ENCODE measurements at regions not wholly inside any gene's neighbourhood (a gene's known extent, or its start where the extent isn't known, plus 50 kb on each side); places are given as distances from the start of the nearest gene placed in this dataset.

- Histone ChIP-seq H3K36me3 (replicated peaks in 1 of 2; ENCODE audit: insufficient read depth in 1 of 2, low read depth in 2 of 2) (no peaks in the 10 kb centered on the region), H3K4me1 (no peaks in the 10 kb centered on the region), H3K27ac (no peak overlapping the region), H3K4me3 (no peak overlapping the region), H3K27me3 (no peaks in the 10 kb centered on the region), H3K9me3 (no peaks in the 10 kb centered on the region)
- no peak for TF ChIP-seq CTCF (IDR thresholded peaks at IDR 0.05)
- no peak for TF ChIP-seq POLR2A (IDR thresholded peaks at IDR 0.05)
- DNase-seq (no peak), ATAC-seq (no peak)
- intact Hi-C loops (cut with DNase I) = no loop called here
- WGBS, 2 donors = 59 to 68% methylated on average over 3 of the region's 3 CpGs
These were observed 104.8 kb upstream of the NUDT7 start for GRCh38 chr16:77617553-77617952.

- Histone ChIP-seq H3K27me3 (no peaks in the 10 kb centered on the region), H3K36me3 (replicated peaks in 1 of 2; ENCODE audit: insufficient read depth in 1 of 2, low read depth in 2 of 2) (no peaks in the 10 kb centered on the region), H3K27ac (no peak overlapping the region), H3K4me3 (no peak overlapping the region), H3K9me3 (no peaks in the 10 kb centered on the region), H3K4me1 (no peaks in the 10 kb centered on the region)
- WGBS, 2 donors = 58 to 61% methylated on average over 5 of the region's 5 CpGs
- DNase-seq (no peak), ATAC-seq (no peak)
- TF ChIP-seq CTCF (IDR thresholded peaks at IDR 0.05) (no peak), POLR2A (IDR thresholded peaks at IDR 0.05) (no peak)
- intact Hi-C loops (cut with DNase I) = no loop called here
These were observed 104.3 kb upstream of the NUDT7 start for GRCh38 chr16:77617996-77618395.

- Histone ChIP-seq H3K36me3 (replicated peaks in 1 of 2; ENCODE audit: insufficient read depth in 1 of 2, low read depth in 2 of 2) (no peaks in the 10 kb centered on the region), H3K9me3 (no peaks in the 10 kb centered on the region), H3K27me3 (no peaks in the 10 kb centered on the region), H3K4me1 (no peaks in the 10 kb centered on the region), H3K27ac (no peak overlapping the region), H3K4me3 (no peak overlapping the region)
- WGBS, 2 donors = 54 to 70% methylated on average over 5 of the region's 5 CpGs
- intact Hi-C loops (cut with DNase I) = no loop called here
- TF ChIP-seq POLR2A (IDR thresholded peaks at IDR 0.05) (no peak), CTCF (IDR thresholded peaks at IDR 0.05) (no peak)
- ATAC-seq (no peak), DNase-seq (no peak)
These were observed 103.4 kb upstream of the NUDT7 start for GRCh38 chr16:77618951-77619350.

- DNase-seq = no peak
- Histone ChIP-seq H3K27me3 (no peaks in the 10 kb centered on the region), H3K9me3 (no peaks in the 10 kb centered on the region), H3K36me3 (replicated peaks in 1 of 2; ENCODE audit: insufficient read depth in 1 of 2, low read depth in 2 of 2) (no peaks in the 10 kb centered on the region), H3K4me1 (no peaks in the 10 kb centered on the region), H3K27ac (no peak overlapping the region), H3K4me3 (no peak overlapping the region)
- ATAC-seq = no peak
- WGBS, 2 donors = 73 to 74% methylated on average over 9 of the region's 9 CpGs
- intact Hi-C loops (cut with DNase I) = no loop called here
- TF ChIP-seq POLR2A (IDR thresholded peaks at IDR 0.05) = no peak
- no peak for TF ChIP-seq CTCF (IDR thresholded peaks at IDR 0.05)
These were observed 98.2 kb upstream of the NUDT7 start for GRCh38 chr16:77624085-77624484.

GRCh38 chr16:77636615-77637014, 85.7 kb upstream of the NUDT7 start:
- WGBS, 2 donors = 65 to 69% methylated on average over 3 of the region's 3 CpGs
- intact Hi-C loops (cut with DNase I) = no loop called here
- no peak overlapping the region for H3K27ac ChIP-seq

More at GRCh38 chr16:77636615-77637014, 85.7 kb upstream of the NUDT7 start:
- Histone ChIP-seq H3K27me3 (peaks cover 0 to 3% of the 10 kb centered on the region in 2 donors), H3K4me1 (no peaks in the 10 kb centered on the region), H3K36me3 (replicated peaks in 1 of 2; ENCODE audit: insufficient read depth in 1 of 2, low read depth in 2 of 2) (no peaks in the 10 kb centered on the region), H3K4me3 (no peak overlapping the region), H3K9me3 (no peaks in the 10 kb centered on the region)
- no peak for ATAC-seq
- DNase-seq = no peak
- TF ChIP-seq POLR2A (IDR thresholded peaks at IDR 0.05) (no peak), CTCF (IDR thresholded peaks at IDR 0.05) (no peak)
